ENCODE measurements at regions not wholly inside any gene's neighbourhood (a gene's known extent, or its start where the extent isn't known, plus 50 kb on each side); places are given as distances from the start of the nearest gene placed in this dataset.

GRCh38 chr3:63192248-63192647, 85.9 kb upstream of the SYNPR start:
- no peak for TF ChIP-seq CTCF (IDR thresholded peaks at IDR 0.05; ENCODE audit: insufficient read depth, low read length)
- TF ChIP-seq GABPA (IDR thresholded peaks at IDR 0.05; ENCODE audit: low read depth): no peak
- TF ChIP-seq POLR2AphosphoS5 (IDR thresholded peaks at IDR 0.05; ENCODE audit: low read depth): no peak
- TF ChIP-seq REST (IDR thresholded peaks at IDR 0.05; ENCODE audit: insufficient replicate concordance, low read depth): no peak
- no peak for TF ChIP-seq SPI1 (IDR thresholded peaks at IDR 0.05; ENCODE audit: borderline replicate concordance, low read depth)

Data from HL-60 (cell line).